HG03558 (cell line): ENCODE measurements at regions not wholly inside any gene's neighbourhood (a gene's known extent, or its start where the extent isn't known, plus 50 kb on each side); places are given as distances from the start of the nearest gene placed in this dataset.

Source experiments
- ATAC-seq: cut with Tn5 transposase; IDR thresholded peaks from one replicate; pipeline ENCODE4 v1.9.1; 2021; ENCODE audit warnings: moderate number of reproducible peaks; ENCODE audit not compliant: unreplicated experiment; ENCODE audit errors: extremely low read depth

- ATAC-seq: no peak
Measured at GRCh38 chr2:51085420-51086068, 53.6 kb upstream of the NRXN1 start.

DNA sequence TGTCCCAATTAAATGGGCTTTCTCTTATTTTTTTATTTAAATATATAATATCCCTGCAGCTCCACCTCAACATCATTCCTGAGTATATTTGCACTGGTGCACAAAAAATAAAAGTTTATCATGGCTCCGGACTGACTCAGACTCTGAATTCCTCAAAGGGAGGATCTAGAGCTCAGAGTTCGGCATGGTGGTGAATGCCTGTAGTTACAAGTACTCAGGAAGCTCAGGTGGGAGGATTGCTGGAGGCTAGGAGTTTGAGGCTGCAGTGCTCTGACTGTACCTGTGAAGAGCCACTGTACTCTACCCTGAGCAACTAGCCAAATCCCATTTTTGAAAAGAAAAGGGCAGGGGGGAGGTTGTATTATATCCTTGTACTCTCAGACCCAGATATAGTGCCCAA lies 52.8 kb upstream of the NRXN1 start:
- no peak for ATAC-seq
